CD8-positive, alpha-beta memory T cell (primary cell): ENCODE measurements at regions not wholly inside any gene's neighbourhood (a gene's known extent, or its start where the extent isn't known, plus 50 kb on each side); places are given as distances from the start of the nearest gene placed in this dataset.

Experiments used
- CTCF ChIA-PET: fragments of 350-600 bp; sonication (Branson Sonifier 250); formaldehyde crosslinking; loops from one replicate; lab custom pipeline; 2021; ENCODE audit warnings: antibody characterized with exemption; lab: Charles Lee
- POLR2A ChIA-PET: fragments of 350-600 bp; sonication (Branson Sonifier 250); formaldehyde crosslinking; loops from one replicate; lab custom pipeline; 2021; ENCODE audit warnings: antibody characterized with exemption; lab: Charles Lee
- DNase-seq, 5 donors: peaks; one replicate each; pipeline versions ENCODE4 v3.0.0 to v3.0.0-alpha.2; 2020 to 2022; ENCODE audit warnings: mixed read lengths in 1 of 5
- H3K27ac ChIP-seq: one replicate; pipeline ENCODE4 v1.7.0; 2013; ENCODE audit warnings: low read depth, mild to moderate bottlenecking, low read length, moderate library complexity
- H3K27me3 ChIP-seq: 2 replicates; pipeline ENCODE4 v1.7.0; 2013; ENCODE audit warnings: low read length, mild to moderate bottlenecking; ENCODE audit not compliant: insufficient read depth, poor library complexity, severe bottlenecking
- H3K36me3 ChIP-seq: 2 replicates; pipeline ENCODE4 v1.7.0; 2013; ENCODE audit warnings: mild to moderate bottlenecking, low read length, moderate library complexity; ENCODE audit not compliant: insufficient read depth
- H3K4me1 ChIP-seq: 2 replicates; pipeline ENCODE4 v1.7.0; 2013; ENCODE audit warnings: mild to moderate bottlenecking, low read length, moderate library complexity; ENCODE audit not compliant: insufficient read depth
- H3K4me3 ChIP-seq: 2 replicates; pipeline ENCODE4 v1.7.0; 2013; ENCODE audit warnings: mild to moderate bottlenecking, low read length
- H3K9me3 ChIP-seq: 2 replicates; pipeline ENCODE4 v1.7.0; 2013; ENCODE audit warnings: mild to moderate bottlenecking, low read length
- H3K27ac Mint-ChIP-seq, 8 donors: one replicate each; pipeline ENCODE4 v1.8.0; 2020 to 2021; ENCODE audit warnings: mixed read lengths in 8 of 8, mild to moderate bottlenecking in 6 of 8, inconsistent platforms in 3 of 8, moderate library complexity in 3 of 8
- H3K27me3 Mint-ChIP-seq, 2 donors: one replicate each; pipeline ENCODE4 v1.8.0; 2020 to 2021; ENCODE audit warnings: mixed read lengths in 2 of 2, mild to moderate bottlenecking in 1 of 2, moderate library complexity in 1 of 2
- H3K36me3 Mint-ChIP-seq, 3 donors: one replicate each; pipeline ENCODE4 v1.8.0; 2020 to 2021; ENCODE audit warnings: mixed read lengths in 3 of 3, inconsistent platforms in 1 of 3, mild to moderate bottlenecking in 1 of 3
- H3K4me1 Mint-ChIP-seq, 3 donors: one replicate each; pipeline ENCODE4 v1.8.0; 2020 to 2021; ENCODE audit warnings: mixed read lengths in 3 of 3, inconsistent platforms in 1 of 3, mild to moderate bottlenecking in 1 of 3
- H3K4me3 Mint-ChIP-seq, 7 donors: one replicate each; pipeline ENCODE4 v1.8.0; 2020 to 2021; ENCODE audit warnings: mixed read lengths in 7 of 7, mild to moderate bottlenecking in 6 of 7, moderate library complexity in 4 of 7, inconsistent platforms in 2 of 7
- H3K9me3 Mint-ChIP-seq, 5 donors: one replicate each; pipeline ENCODE4 v1.8.0; 2020 to 2022; ENCODE audit warnings: mixed read lengths in 5 of 5, mild to moderate bottlenecking in 3 of 5, moderate library complexity in 2 of 5, inconsistent platforms in 1 of 5

GRCh38 chr6:113385020-113385431 is 472.1 kb upstream of the MARCKS start:
- no peaks in the 10 kb centered on the region for H3K27me3 ChIP-seq
- no peaks in the 10 kb centered on the region for H3K36me3 Mint-ChIP-seq
- H3K4me1 ChIP-seq, result no peaks in the 10 kb centered on the region
- no peaks in the 10 kb centered on the region for H3K9me3 Mint-ChIP-seq
- no peak for DNase-seq
- H3K27me3 Mint-ChIP-seq, result no peaks in the 10 kb centered on the region
- ChIA-PET CTCF (no interaction called here), POLR2A (no interaction called here)
- H3K4me3 Mint-ChIP-seq, result no peak overlapping the region
- H3K36me3 ChIP-seq, result no peaks in the 10 kb centered on the region
- H3K27ac Mint-ChIP-seq, result no peak overlapping the region
- no peak overlapping the region for H3K4me3 ChIP-seq
- no peaks in the 10 kb centered on the region for H3K4me1 Mint-ChIP-seq
- no peak overlapping the region for H3K27ac ChIP-seq
- no peaks in the 10 kb centered on the region for H3K9me3 ChIP-seq

GRCh38 chr6:113388996-113389395 is 468.1 kb upstream of the MARCKS start:
- ChIA-PET POLR2A (no interaction called here), CTCF (no interaction called here)
- DNase-seq, result no peak
- Mint-ChIP-seq H3K36me3 (no peaks in the 10 kb centered on the region), H3K9me3 (peaks cover 0 to 7% (median 0%) of the 10 kb centered on the region in 5 donors), H3K27ac (no peak overlapping the region), H3K27me3 (no peaks in the 10 kb centered on the region), H3K4me3 (no peak overlapping the region), H3K4me1 (no peaks in the 10 kb centered on the region)
- no peak overlapping the region for H3K27ac ChIP-seq
- no peak overlapping the region for H3K4me3 ChIP-seq
- H3K36me3 ChIP-seq, result no peaks in the 10 kb centered on the region
- no peaks in the 10 kb centered on the region for H3K27me3 ChIP-seq
- H3K9me3 ChIP-seq, result no peaks in the 10 kb centered on the region
- H3K4me1 ChIP-seq, result no peaks in the 10 kb centered on the region

- H3K27ac Mint-ChIP-seq, result no peak overlapping the region
- ChIA-PET POLR2A (no interaction called here), CTCF (no interaction called here)
- Histone ChIP-seq H3K27me3 (no peaks in the 10 kb centered on the region), H3K4me1 (no peaks in the 10 kb centered on the region), H3K27ac (no peak overlapping the region), H3K36me3 (no peaks in the 10 kb centered on the region), H3K9me3 (no peaks in the 10 kb centered on the region), H3K4me3 (no peak overlapping the region)
- no peaks in the 10 kb centered on the region for H3K4me1 Mint-ChIP-seq
- H3K36me3 Mint-ChIP-seq, result no peaks in the 10 kb centered on the region
- H3K27me3 Mint-ChIP-seq, result no peaks in the 10 kb centered on the region
- no peak for DNase-seq
- H3K9me3 Mint-ChIP-seq, result peaks cover 0 to 7% (median 0%) of the 10 kb centered on the region in 5 donors
- H3K4me3 Mint-ChIP-seq, result no peak overlapping the region
Measured at GRCh38 chr6:113392551-113393055, 464.5 kb upstream of the MARCKS start.

GRCh38 chr6:113394216-113394615 is 462.9 kb upstream of the MARCKS start:
- POLR2A ChIA-PET, result no interaction called here
- no peak for DNase-seq
- Histone ChIP-seq H3K9me3 (no peaks in the 10 kb centered on the region), H3K27ac (no peak overlapping the region), H3K4me3 (no peak overlapping the region), H3K36me3 (no peaks in the 10 kb centered on the region), H3K27me3 (no peaks in the 10 kb centered on the region), H3K4me1 (no peaks in the 10 kb centered on the region)
- Mint-ChIP-seq H3K9me3 (peaks cover 0 to 7% (median 1%) of the 10 kb centered on the region in 5 donors), H3K4me1 (no peaks in the 10 kb centered on the region), H3K4me3 (no peak overlapping the region), H3K27me3 (no peaks in the 10 kb centered on the region), H3K27ac (no peak overlapping the region), H3K36me3 (no peaks in the 10 kb centered on the region)
- CTCF ChIA-PET, result no interaction called here

- DNase-seq, result no peak
- no peak overlapping the region for H3K4me3 Mint-ChIP-seq
- no peaks in the 10 kb centered on the region for H3K4me1 Mint-ChIP-seq
- no peak overlapping the region for H3K27ac Mint-ChIP-seq
- Histone ChIP-seq H3K4me3 (no peak overlapping the region), H3K36me3 (no peaks in the 10 kb centered on the region), H3K27ac (no peak overlapping the region), H3K9me3 (no peaks in the 10 kb centered on the region), H3K4me1 (no peaks in the 10 kb centered on the region), H3K27me3 (no peaks in the 10 kb centered on the region)
- H3K27me3 Mint-ChIP-seq, result no peaks in the 10 kb centered on the region
- H3K9me3 Mint-ChIP-seq, result peaks cover 0 to 7% (median 3%) of the 10 kb centered on the region in 5 donors
- CTCF ChIA-PET, result no interaction called here
- POLR2A ChIA-PET, result no interaction called here
- H3K36me3 Mint-ChIP-seq, result no peaks in the 10 kb centered on the region
Measured at GRCh38 chr6:113394729-113395128, 462.4 kb upstream of the MARCKS start.

GRCh38 chr6:113396730-113397129 is 460.4 kb upstream of the MARCKS start:
- no peaks in the 10 kb centered on the region for H3K27me3 ChIP-seq
- Mint-ChIP-seq H3K4me1 (no peaks in the 10 kb centered on the region), H3K27ac (no peak overlapping the region), H3K4me3 (no peak overlapping the region), H3K36me3 (no peaks in the 10 kb centered on the region), H3K27me3 (no peaks in the 10 kb centered on the region), H3K9me3 (peaks cover 0 to 3% (median 3%) of the 10 kb centered on the region in 5 donors)
- H3K4me1 ChIP-seq, result no peaks in the 10 kb centered on the region
- no peaks in the 10 kb centered on the region for H3K9me3 ChIP-seq
- no peaks in the 10 kb centered on the region for H3K36me3 ChIP-seq
- no peak overlapping the region for H3K27ac ChIP-seq
- CTCF ChIA-PET, result no interaction called here
- no peak overlapping the region for H3K4me3 ChIP-seq
- POLR2A ChIA-PET, result no interaction called here
- no peak for DNase-seq

- Mint-ChIP-seq H3K27me3 (no peaks in the 10 kb centered on the region), H3K36me3 (no peaks in the 10 kb centered on the region), H3K4me1 (no peaks in the 10 kb centered on the region), H3K4me3 (no peak overlapping the region), H3K9me3 (peaks cover 0 to 3% (median 3%) of the 10 kb centered on the region in 5 donors), H3K27ac (no peak overlapping the region)
- Histone ChIP-seq H3K9me3 (no peaks in the 10 kb centered on the region), H3K4me3 (no peak overlapping the region), H3K4me1 (no peaks in the 10 kb centered on the region), H3K36me3 (no peaks in the 10 kb centered on the region), H3K27ac (no peak overlapping the region), H3K27me3 (no peaks in the 10 kb centered on the region)
- POLR2A ChIA-PET, result no interaction called here
- DNase-seq, result no peak
- CTCF ChIA-PET, result no interaction called here
Measured at GRCh38 chr6:113397236-113397635, 459.9 kb upstream of the MARCKS start.

GRCh38 chr6:113401231-113401630 is 455.9 kb upstream of the MARCKS start:
- Mint-ChIP-seq H3K4me1 (no peaks in the 10 kb centered on the region), H3K36me3 (no peaks in the 10 kb centered on the region), H3K27me3 (no peaks in the 10 kb centered on the region), H3K4me3 (no peak overlapping the region), H3K27ac (no peak overlapping the region), H3K9me3 (peaks cover 0 to 3% (median 2%) of the 10 kb centered on the region in 5 donors)
- CTCF ChIA-PET, result no interaction called here
- Histone ChIP-seq H3K4me1 (no peaks in the 10 kb centered on the region), H3K4me3 (no peak overlapping the region), H3K9me3 (no peaks in the 10 kb centered on the region), H3K36me3 (no peaks in the 10 kb centered on the region), H3K27me3 (no peaks in the 10 kb centered on the region), H3K27ac (no peak overlapping the region)
- DNase-seq, result no peak
- POLR2A ChIA-PET, result no interaction called here

- H3K4me1 ChIP-seq, result no peaks in the 10 kb centered on the region
- Mint-ChIP-seq H3K27me3 (no peaks in the 10 kb centered on the region), H3K9me3 (peaks cover 0 to 3% (median 2%) of the 10 kb centered on the region in 5 donors), H3K27ac (no peak overlapping the region), H3K4me1 (no peaks in the 10 kb centered on the region), H3K4me3 (no peak overlapping the region), H3K36me3 (no peaks in the 10 kb centered on the region)
- no peak for DNase-seq
- ChIA-PET CTCF (no interaction called here), POLR2A (no interaction called here)
- no peaks in the 10 kb centered on the region for H3K27me3 ChIP-seq
- no peaks in the 10 kb centered on the region for H3K9me3 ChIP-seq
- H3K36me3 ChIP-seq, result no peaks in the 10 kb centered on the region
- H3K27ac ChIP-seq, result no peak overlapping the region
- no peak overlapping the region for H3K4me3 ChIP-seq
Measured at GRCh38 chr6:113402544-113402943, 454.6 kb upstream of the MARCKS start.
